ENCODE measurements at regions not wholly inside any gene's neighbourhood (a gene's known extent, or its start where the extent isn't known, plus 50 kb on each side); places are given as distances from the start of the nearest gene placed in this dataset.

DNA sequence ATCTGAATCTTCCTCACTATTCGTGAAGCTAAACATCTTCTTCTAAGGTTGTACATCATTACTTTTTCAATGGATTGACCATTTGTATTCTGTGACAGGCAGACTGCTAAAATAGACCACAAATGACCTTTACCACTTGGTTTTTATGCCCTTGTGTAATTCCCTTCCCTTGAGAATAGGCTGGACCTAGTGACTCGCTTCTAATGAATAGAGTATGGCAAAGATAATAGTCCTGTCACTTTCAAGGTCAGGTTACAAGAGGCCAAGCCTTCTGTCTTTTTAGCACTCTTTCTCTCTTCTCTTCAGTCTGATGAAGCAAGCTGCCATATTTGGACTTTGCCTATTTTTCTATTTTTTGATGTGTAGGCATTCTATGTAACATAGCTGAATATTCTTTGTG lies 492.9 kb downstream of the SOX6 start:
- TF ChIP-seq CTCF (IDR thresholded peaks at IDR 0.05; ENCODE audit: unreplicated experiment) = no peak
- Mint-ChIP-seq H3K9me3 (ENCODE audit: unreplicated experiment) (no peaks in the 10 kb centered on the region), H3K4me3 (ENCODE audit: unreplicated experiment) (no peak overlapping the region), H3K27me3 (ENCODE audit: unreplicated experiment) (peaks cover 6% of the 10 kb centered on the region), H3K4me1 (ENCODE audit: unreplicated experiment) (peaks cover 9% of the 10 kb centered on the region), H3K36me3 (ENCODE audit: low read depth, unreplicated experiment) (no peaks in the 10 kb centered on the region), H3K27ac (ENCODE audit: unreplicated experiment) (no peak overlapping the region)
- no peak for DNase-seq (ENCODE audit: low spot score)

DNA sequence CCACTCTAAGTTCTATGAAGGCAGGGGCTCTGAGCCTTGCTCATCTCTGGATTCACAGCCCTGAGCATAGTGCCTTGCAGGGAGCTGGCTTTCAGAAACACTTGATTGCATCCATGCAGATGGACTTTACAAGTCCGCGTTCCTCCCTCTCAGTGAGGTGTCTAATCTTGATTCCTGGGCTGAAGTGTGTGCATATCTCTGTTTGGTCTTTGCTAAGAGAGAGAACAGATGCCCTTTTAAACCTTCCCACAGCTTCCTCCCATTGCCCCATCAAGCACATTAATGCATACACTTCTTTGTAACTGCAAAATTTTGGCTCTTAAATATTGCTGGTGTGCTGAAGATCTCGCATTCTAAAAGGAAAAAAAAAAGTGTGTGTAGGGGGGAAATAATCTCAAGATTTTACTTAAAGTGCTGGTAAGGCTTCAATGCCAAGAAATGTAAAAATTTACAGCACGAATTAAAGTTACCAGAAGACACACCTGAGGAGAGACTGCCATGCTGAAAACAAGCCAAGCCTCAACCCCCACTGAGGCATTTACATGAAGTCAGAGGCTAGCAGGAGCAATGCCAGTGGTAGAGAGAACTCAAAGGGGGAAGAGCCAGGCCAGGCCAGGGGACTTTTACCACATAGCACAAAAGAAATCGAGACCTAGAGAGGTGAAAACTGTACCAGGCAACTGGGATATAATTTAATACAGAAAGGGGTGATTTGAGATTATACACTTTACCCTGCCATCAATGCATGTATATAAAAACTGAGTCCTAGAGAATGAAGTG lies 492.1 kb downstream of the SOX6 start:
- Mint-ChIP-seq H3K4me1 (ENCODE audit: unreplicated experiment) (peaks cover 9% of the 10 kb centered on the region), H3K27ac (ENCODE audit: unreplicated experiment) (no peak overlapping the region), H3K4me3 (ENCODE audit: unreplicated experiment) (no peak overlapping the region), H3K36me3 (ENCODE audit: low read depth, unreplicated experiment) (no peaks in the 10 kb centered on the region), H3K27me3 (ENCODE audit: unreplicated experiment) (peaks cover 5% of the 10 kb centered on the region), H3K9me3 (ENCODE audit: unreplicated experiment) (no peaks in the 10 kb centered on the region)
- no peak for TF ChIP-seq CTCF (IDR thresholded peaks at IDR 0.05; ENCODE audit: unreplicated experiment)
- no peak for DNase-seq (ENCODE audit: low spot score)

- Mint-ChIP-seq H3K27ac (ENCODE audit: unreplicated experiment) (no peak overlapping the region), H3K4me1 (ENCODE audit: unreplicated experiment) (peaks cover 9% of the 10 kb centered on the region), H3K27me3 (ENCODE audit: unreplicated experiment) (peaks cover 5% of the 10 kb centered on the region), H3K4me3 (ENCODE audit: unreplicated experiment) (no peak overlapping the region), H3K9me3 (ENCODE audit: unreplicated experiment) (no peaks in the 10 kb centered on the region), H3K36me3 (ENCODE audit: low read depth, unreplicated experiment) (no peaks in the 10 kb centered on the region)
- no peak for TF ChIP-seq CTCF (IDR thresholded peaks at IDR 0.05; ENCODE audit: unreplicated experiment)
- DNase-seq (ENCODE audit: low spot score) = no peak
Observed at GRCh38 chr11:15865212-15865987, 490.9 kb downstream of the SOX6 start.

DNA sequence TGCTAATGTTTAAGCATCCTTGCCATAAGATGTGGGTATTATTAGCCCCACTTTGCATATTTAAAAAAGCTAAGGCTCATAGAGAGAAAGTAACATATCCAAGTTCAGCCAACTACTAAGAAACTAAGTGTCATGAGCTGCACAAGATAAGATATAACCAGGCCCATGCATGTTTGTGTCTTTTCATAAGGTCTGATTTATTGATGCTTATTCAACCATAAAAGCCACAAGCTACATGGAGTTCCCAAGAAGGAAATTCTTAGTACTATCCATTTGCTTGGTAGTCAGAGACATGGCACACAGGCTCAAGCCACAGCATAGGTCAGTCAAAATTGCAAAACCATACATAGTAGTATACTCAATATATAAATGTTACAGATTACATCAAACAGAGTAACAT lies 488.5 kb downstream of the SOX6 start:
- Mint-ChIP-seq H3K9me3 (ENCODE audit: unreplicated experiment) (no peaks in the 10 kb centered on the region), H3K27me3 (ENCODE audit: unreplicated experiment) (peaks cover 2% of the 10 kb centered on the region), H3K4me3 (ENCODE audit: unreplicated experiment) (no peak overlapping the region), H3K27ac (ENCODE audit: unreplicated experiment) (no peak overlapping the region), H3K4me1 (ENCODE audit: unreplicated experiment) (peaks cover 25% of the 10 kb centered on the region), H3K36me3 (ENCODE audit: low read depth, unreplicated experiment) (no peaks in the 10 kb centered on the region)
- DNase-seq (ENCODE audit: low spot score) = no peak
- TF ChIP-seq CTCF (IDR thresholded peaks at IDR 0.05; ENCODE audit: unreplicated experiment) = no peak

- Mint-ChIP-seq H3K27me3 (ENCODE audit: unreplicated experiment) (no peaks in the 10 kb centered on the region), H3K36me3 (ENCODE audit: low read depth, unreplicated experiment) (no peaks in the 10 kb centered on the region), H3K9me3 (ENCODE audit: unreplicated experiment) (no peaks in the 10 kb centered on the region), H3K27ac (ENCODE audit: unreplicated experiment) (no peak overlapping the region), H3K4me1 (ENCODE audit: unreplicated experiment) (peaks cover 17% of the 10 kb centered on the region), H3K4me3 (ENCODE audit: unreplicated experiment) (no peak overlapping the region)
- no peak for TF ChIP-seq CTCF (IDR thresholded peaks at IDR 0.05; ENCODE audit: unreplicated experiment)
- no peak for DNase-seq (ENCODE audit: low spot score)
Observed at GRCh38 chr11:15870911-15871310, 485.4 kb downstream of the SOX6 start.
